Stomach (tissue), 8 donors: ENCODE measurements at regions not wholly inside any gene's neighbourhood (a gene's known extent, or its start where the extent isn't known, plus 50 kb on each side); places are given as distances from the start of the nearest gene placed in this dataset.

ENCODE experiments used
- DNase-seq, 2 donors: peaks; one replicate each; pipeline versions ENCODE4 v3.0.0 to v3.0.0-alpha.2; 2013 to 2019
- H3K27ac ChIP-seq, 5 donors: fragments of 200-600 bp in 4 of 5; sonication (generic) in 4 of 5; one replicate each; pipeline ENCODE4 v1.5.1; 2013 to 2019; ENCODE audit warnings: mild to moderate bottlenecking in 1 of 5, moderate library complexity in 1 of 5
- H3K27me3 ChIP-seq, 3 donors: fragments of 200-600 bp; sonication (generic); one replicate each; pipeline ENCODE4 v1.5.1; 2017 to 2019; ENCODE audit warnings: mixed run types in 1 of 3
- H3K36me3 ChIP-seq, 4 donors: fragments of 200-600 bp; sonication (generic); 1 replicate in 3 of 4; 2 replicates in 1 of 4; pipeline ENCODE4 v1.5.1; 2016 to 2019
- H3K4me1 ChIP-seq, 4 donors: fragments of 200-600 bp; sonication (generic); one replicate each; pipeline ENCODE4 v1.5.1; 2016 to 2019
- H3K4me3 ChIP-seq, 4 donors: fragments of 200-600 bp; sonication (generic) in 3 of 4; one replicate each; pipeline ENCODE4 v1.5.1; 2016 to 2019; ENCODE audit warnings: mild to moderate bottlenecking in 1 of 4
- H3K9me3 ChIP-seq, 4 donors: fragments of 200-600 bp; sonication (generic); one replicate each; pipeline ENCODE4 v1.5.1; 2016 to 2019
- CTCF ChIP-seq, 7 experiments: fragments of 450-650 bp in 4 of 7; fragments of 200-600 bp in 3 of 7; sonication (generic) in 3 of 7; IDR thresholded peaks; one replicate each; pipeline ENCODE4 v1.5.1; 2016 to 2019; ENCODE audit warnings: antibody characterized with exemption in 7 of 7, control low read depth in 2 of 7, mild to moderate bottlenecking in 1 of 7
- EP300 ChIP-seq: sonication (generic); formaldehyde crosslinking; IDR thresholded peaks from one replicate; pipeline ENCODE4 v1.6.1; 2017; ENCODE audit warnings: antibody characterized with exemption
- POLR2A ChIP-seq, 4 donors: fragments of 450-650 bp; IDR thresholded peaks; one replicate each; pipeline ENCODE4 v1.6.1; 2016; ENCODE audit warnings: antibody characterized with exemption in 4 of 4, control low read depth in 2 of 4, mild to moderate bottlenecking in 1 of 4, moderate library complexity in 1 of 4
- POLR2AphosphoS5 ChIP-seq, 3 donors: sonication (generic); formaldehyde crosslinking; IDR thresholded peaks; one replicate each; pipeline ENCODE4 v1.6.1; 2016; ENCODE audit warnings: antibody characterized with exemption in 3 of 3
- WGBS, 5 donors: extraction: QIAGEN DNeasy Blood & Tissue Kit in 3 of 5; methylation state at CpG; one replicate each; pipeline versions ENCODE4 v1.1.5 to v1.1.7; 2013 to 2018; 5-methylcytosine and 5-hydroxymethylcytosine counted together
- intact Hi-C: fragments of 100-400 bp; cut with DNase I; formaldehyde crosslinking; loops from one replicate; pipeline ENCODE4 v1.15.1; 2023; ENCODE audit warnings: low total_unique reads
- donor health status: healthy with polysubstance abuse.
- donor health status: Bipolar disorder and iron deficiency.
- donor health status: healthy.

DNA sequence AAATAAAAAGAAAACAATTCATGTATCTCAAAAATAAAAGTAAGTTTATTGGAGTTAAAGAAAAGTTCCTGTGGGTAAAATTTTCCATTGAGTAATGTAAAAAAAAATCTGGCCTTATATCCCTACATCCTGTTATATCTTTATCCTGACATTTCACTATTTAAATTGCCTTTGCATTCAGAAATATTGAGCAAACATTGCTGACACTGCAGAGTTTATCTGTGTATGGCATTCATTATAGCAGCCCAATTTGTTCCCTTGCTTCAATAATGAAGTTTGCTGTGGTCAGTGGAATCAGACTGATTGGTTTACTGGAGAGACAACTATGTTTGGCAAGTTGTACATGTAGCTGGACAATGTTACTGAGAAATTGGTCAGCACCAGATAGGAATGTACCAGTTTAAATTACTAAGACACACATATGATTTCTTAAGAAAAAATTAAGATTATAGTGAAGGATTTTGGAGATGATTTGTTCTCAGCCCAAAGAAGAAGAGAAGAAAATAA is 271.7 kb downstream of the ANKRD7 start:
- H3K27ac ChIP-seq, result no peak overlapping the region
- H3K4me1 ChIP-seq, result no peaks in the 10 kb centered on the region
- H3K4me3 ChIP-seq, result no peak overlapping the region
- intact Hi-C loops, result no loop called here
- H3K36me3 ChIP-seq, result no peaks in the 10 kb centered on the region
- TF ChIP-seq CTCF (IDR thresholded peaks at IDR 0.05) (no peak), EP300 (no peak)
- DNase-seq, result peak in 1 of 2 donors; percentile 6
- H3K27me3 ChIP-seq, result no peaks in the 10 kb centered on the region
- no peaks in the 10 kb centered on the region for H3K9me3 ChIP-seq

DNA sequence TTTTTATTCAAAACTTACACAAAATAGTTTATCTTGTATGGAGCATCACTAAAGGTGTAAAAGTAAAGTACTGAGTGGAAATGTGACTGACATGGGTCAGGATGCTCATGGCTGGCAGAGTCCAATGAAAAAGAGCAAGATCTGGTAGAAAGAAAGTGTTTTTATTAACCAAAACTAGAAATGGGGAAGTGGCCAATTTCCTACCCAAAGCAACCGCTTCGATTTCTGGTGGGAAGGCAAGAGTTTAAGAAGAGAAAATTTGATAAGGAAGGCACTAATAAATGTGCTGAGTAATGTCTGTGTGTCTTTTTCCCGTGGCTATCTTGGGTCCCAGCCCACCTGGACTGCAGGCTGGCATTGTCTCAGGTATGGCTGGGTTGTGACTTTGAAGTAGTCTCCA is 277.7 kb downstream of the ANKRD7 start:
- no peaks in the 10 kb centered on the region for H3K9me3 ChIP-seq
- no peaks in the 10 kb centered on the region for H3K4me1 ChIP-seq
- WGBS, 5 donors, result 50 to 65% (median 55%) methylated on average over 3 of the region's 3 CpGs
- H3K4me3 ChIP-seq, result no peak overlapping the region
- no peak overlapping the region for H3K27ac ChIP-seq
- intact Hi-C loops, result no loop called here
- no peaks in the 10 kb centered on the region for H3K36me3 ChIP-seq
- no peak for DNase-seq
- H3K27me3 ChIP-seq, result no peaks in the 10 kb centered on the region
- TF ChIP-seq POLR2A (IDR thresholded peaks at IDR 0.05) (no peak), EP300 (no peak), CTCF (IDR thresholded peaks at IDR 0.05) (no peak), POLR2AphosphoS5 (IDR thresholded peaks at IDR 0.05) (no peak)

GRCh38 chr7:118511146-118511545 is 286.6 kb downstream of the ANKRD7 start:
- intact Hi-C loops, result no loop called here
- H3K36me3 ChIP-seq, result no peaks in the 10 kb centered on the region
- H3K4me1 ChIP-seq, result no peaks in the 10 kb centered on the region
- WGBS, 5 donors, result 24 to 68% (median 54%) methylated on average over 2 of the region's 2 CpGs
- H3K27ac ChIP-seq, result no peak overlapping the region
- DNase-seq, result no peak
- H3K27me3 ChIP-seq, result no peaks in the 10 kb centered on the region
- no peaks in the 10 kb centered on the region for H3K9me3 ChIP-seq
- TF ChIP-seq POLR2A (IDR thresholded peaks at IDR 0.05), result no peak
- TF ChIP-seq CTCF (IDR thresholded peaks at IDR 0.05), result no peak
- no peak for TF ChIP-seq EP300
- TF ChIP-seq POLR2AphosphoS5 (IDR thresholded peaks at IDR 0.05), result no peak
- H3K4me3 ChIP-seq, result no peak overlapping the region

DNA sequence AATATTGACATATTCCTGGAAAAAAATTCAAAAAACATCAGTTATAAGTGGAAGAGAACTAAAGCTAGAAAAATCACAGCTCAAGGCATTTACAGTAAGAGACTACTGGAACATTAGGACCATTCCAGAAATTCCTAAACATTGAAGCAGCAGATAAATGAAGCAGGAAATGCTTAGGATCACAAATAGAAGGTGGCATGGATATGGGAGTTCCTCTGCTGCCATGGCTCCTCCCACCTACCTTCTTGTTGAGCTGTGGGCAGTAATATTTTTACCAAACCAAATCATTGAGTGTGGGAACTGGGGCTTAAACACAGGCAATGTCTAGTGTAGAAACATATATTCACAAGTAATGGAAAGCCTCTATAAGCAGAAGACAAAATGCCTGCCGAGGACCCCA is 292.8 kb downstream of the ANKRD7 start:
- intact Hi-C loops, result no loop called here
- Histone ChIP-seq H3K27ac (no peak overlapping the region), H3K4me1 (no peaks in the 10 kb centered on the region), H3K36me3 (no peaks in the 10 kb centered on the region), H3K4me3 (no peak overlapping the region), H3K9me3 (no peaks in the 10 kb centered on the region), H3K27me3 (no peaks in the 10 kb centered on the region)
- TF ChIP-seq POLR2AphosphoS5 (IDR thresholded peaks at IDR 0.05), result no peak
- no peak for TF ChIP-seq EP300
- TF ChIP-seq CTCF (IDR thresholded peaks at IDR 0.05), result no peak
- no peak for TF ChIP-seq POLR2A (IDR thresholded peaks at IDR 0.05)
- WGBS, 5 donors, result 0 to 43% (median 36%) methylated on average over 1 of the region's 1 CpG
- no peak for DNase-seq
